Vagina (tissue), 2 donors: ENCODE measurements at regions not wholly inside any gene's neighbourhood (a gene's known extent, or its start where the extent isn't known, plus 50 kb on each side); places are given as distances from the start of the nearest gene placed in this dataset.

Experiments
- DNase-seq, 2 donors: peaks; one replicate each; pipeline ENCODE4 v3.0.0-alpha.2; 2017; ENCODE audit errors: extremely low spot score in 2 of 2
- H3K27ac ChIP-seq: fragments of 200-600 bp; sonication (generic); one replicate; pipeline ENCODE4 v1.5.1; 2019
- H3K27me3 ChIP-seq: fragments of 200-600 bp; sonication (generic); one replicate; pipeline ENCODE4 v1.5.1; 2019
- H3K36me3 ChIP-seq, 2 donors: fragments of 200-600 bp; sonication (generic); one replicate each; pipeline ENCODE4 v1.5.1; 2017 to 2019
- H3K4me1 ChIP-seq: fragments of 200-600 bp; sonication (generic); one replicate; pipeline ENCODE4 v1.5.1; 2019
- H3K4me3 ChIP-seq, 2 donors: fragments of 200-600 bp; sonication (generic); 1 replicate in 1 of 2; 2 replicates in 1 of 2; pipeline ENCODE4 v1.5.1; 2016 to 2019
- H3K9me3 ChIP-seq: fragments of 200-600 bp; sonication (generic); one replicate; pipeline ENCODE4 v1.5.1; 2019
- CTCF ChIP-seq, 3 experiments: fragments of 450-650 bp in 2 of 3; fragments of 200-600 bp in 1 of 3; sonication (generic) in 1 of 3; IDR thresholded peaks; one replicate each; pipeline ENCODE4 v1.5.1; 2017 to 2019; ENCODE audit warnings: antibody characterized with exemption in 3 of 3, mild to moderate bottlenecking in 2 of 3, moderate library complexity in 2 of 3
- POLR2A ChIP-seq, 2 donors: fragments of 450-650 bp; IDR thresholded peaks; one replicate each; pipeline ENCODE4 v1.6.1; 2017; ENCODE audit warnings: antibody characterized with exemption in 2 of 2, mild to moderate bottlenecking in 2 of 2, moderate library complexity in 2 of 2
- POLR2AphosphoS5 ChIP-seq, 2 donors: sonication (generic); formaldehyde crosslinking; IDR thresholded peaks; one replicate each; pipeline ENCODE4 v1.9.0; 2017; ENCODE audit warnings: antibody characterized with exemption in 2 of 2, mild to moderate bottlenecking in 2 of 2, low read depth in 1 of 2; ENCODE audit not compliant: insufficient read depth in 1 of 2
- intact Hi-C: fragments of 100-400 bp; cut with DNase I; formaldehyde crosslinking; loops from one replicate; pipeline ENCODE4 v1.15.1; 2023

- intact Hi-C loops = no loop called here
- Histone ChIP-seq H3K27ac (no peak overlapping the region), H3K27me3 (no peaks in the 10 kb centered on the region), H3K36me3 (no peaks in the 10 kb centered on the region), H3K9me3 (no peaks in the 10 kb centered on the region), H3K4me3 (no peak overlapping the region), H3K4me1 (no peaks in the 10 kb centered on the region)
- no peak for DNase-seq
- no peak for TF ChIP-seq POLR2A (IDR thresholded peaks at IDR 0.05)
- TF ChIP-seq POLR2AphosphoS5 (IDR thresholded peaks at IDR 0.05; ENCODE audit: insufficient read depth in 1 of 2, low read depth in 1 of 2) = no peak
- TF ChIP-seq CTCF (IDR thresholded peaks at IDR 0.05) = no peak
These were observed 346.8 kb downstream of the TBL1XR1 start for GRCh38 chr3:176850498-176850897.

- Histone ChIP-seq H3K36me3 (no peaks in the 10 kb centered on the region), H3K27ac (no peak overlapping the region), H3K27me3 (no peaks in the 10 kb centered on the region), H3K9me3 (no peaks in the 10 kb centered on the region), H3K4me1 (no peaks in the 10 kb centered on the region), H3K4me3 (no peak overlapping the region)
- no peak for TF ChIP-seq CTCF (IDR thresholded peaks at IDR 0.05)
- no peak for TF ChIP-seq POLR2AphosphoS5 (IDR thresholded peaks at IDR 0.05; ENCODE audit: insufficient read depth in 1 of 2, low read depth in 1 of 2)
- TF ChIP-seq POLR2A (IDR thresholded peaks at IDR 0.05) = no peak
- DNase-seq = no peak
- intact Hi-C loops = no loop called here
These were observed 348.7 kb downstream of the TBL1XR1 start for GRCh38 chr3:176848431-176849214.

- Histone ChIP-seq H3K36me3 (no peaks in the 10 kb centered on the region), H3K4me1 (no peaks in the 10 kb centered on the region), H3K27me3 (no peaks in the 10 kb centered on the region), H3K27ac (no peak overlapping the region), H3K4me3 (no peak overlapping the region), H3K9me3 (no peaks in the 10 kb centered on the region)
- no peak for DNase-seq
- intact Hi-C loops = no loop called here
- TF ChIP-seq POLR2A (IDR thresholded peaks at IDR 0.05) (no peak), POLR2AphosphoS5 (IDR thresholded peaks at IDR 0.05; ENCODE audit: insufficient read depth in 1 of 2, low read depth in 1 of 2) (no peak), CTCF (IDR thresholded peaks at IDR 0.05) (no peak)
These were observed 354.4 kb downstream of the TBL1XR1 start for GRCh38 chr3:176842914-176843313.

GRCh38 chr3:176840641-176841286 is 356.5 kb downstream of the TBL1XR1 start:
- Histone ChIP-seq H3K36me3 (no peaks in the 10 kb centered on the region), H3K4me3 (no peak overlapping the region), H3K27ac (no peak overlapping the region), H3K9me3 (no peaks in the 10 kb centered on the region), H3K27me3 (no peaks in the 10 kb centered on the region), H3K4me1 (no peaks in the 10 kb centered on the region)
- no peak for DNase-seq
- TF ChIP-seq POLR2A (IDR thresholded peaks at IDR 0.05) (no peak), CTCF (IDR thresholded peaks at IDR 0.05) (no peak), POLR2AphosphoS5 (IDR thresholded peaks at IDR 0.05; ENCODE audit: insufficient read depth in 1 of 2, low read depth in 1 of 2) (no peak)
- intact Hi-C loops = no loop called here

GRCh38 chr3:176839901-176840300 is 357.4 kb downstream of the TBL1XR1 start:
- Histone ChIP-seq H3K4me3 (no peak overlapping the region), H3K27me3 (no peaks in the 10 kb centered on the region), H3K9me3 (no peaks in the 10 kb centered on the region), H3K4me1 (no peaks in the 10 kb centered on the region), H3K36me3 (no peaks in the 10 kb centered on the region), H3K27ac (no peak overlapping the region)
- no peak for DNase-seq
- TF ChIP-seq POLR2AphosphoS5 (IDR thresholded peaks at IDR 0.05; ENCODE audit: insufficient read depth in 1 of 2, low read depth in 1 of 2) = no peak
- no peak for TF ChIP-seq CTCF (IDR thresholded peaks at IDR 0.05)
- no peak for TF ChIP-seq POLR2A (IDR thresholded peaks at IDR 0.05)
- intact Hi-C loops = no loop called here
